ENCODE measurements at regions not wholly inside any gene's neighbourhood (a gene's known extent, or its start where the extent isn't known, plus 50 kb on each side); places are given as distances from the start of the nearest gene placed in this dataset.

GRCh38 chr2:220077488-220077887, 450.1 kb downstream of the SLC4A3 start:
- Histone ChIP-seq H3K4me1 (ENCODE audit: control insufficient read depth, insufficient read depth, low read length) (peaks cover 2% of the 10 kb centered on the region), H3K27ac (ENCODE audit: low read length) (no peak overlapping the region), H3K27me3 (ENCODE audit: control insufficient read depth, insufficient read depth) (no peaks in the 10 kb centered on the region), H3K4me3 (ENCODE audit: low read length) (no peak overlapping the region), H3K9me3 (ENCODE audit: control insufficient read depth, low read length) (no peaks in the 10 kb centered on the region)
- DNase-seq (no peak), ATAC-seq (peak; percentile 25 to 77)
- intact Hi-C loops (cut with DNase I) = no loop called here
- 36% methylated on average over 6 of the region's 6 CpGs for WGBS

GRCh38 chr2:220078439-220078838, 451.0 kb downstream of the SLC4A3 start:
- Histone ChIP-seq H3K27ac (ENCODE audit: low read length) (peak overlapping the region; percentile 30), H3K9me3 (ENCODE audit: control insufficient read depth, low read length) (no peaks in the 10 kb centered on the region), H3K4me3 (ENCODE audit: low read length) (no peak overlapping the region), H3K4me1 (ENCODE audit: control insufficient read depth, insufficient read depth, low read length) (peaks cover 2% of the 10 kb centered on the region), H3K27me3 (ENCODE audit: control insufficient read depth, insufficient read depth) (no peaks in the 10 kb centered on the region)
- 39% methylated on average over 2 of the region's 2 CpGs for WGBS
- intact Hi-C loops (cut with DNase I) = no loop called here
- DNase-seq (peak in 2 of 3 donors; percentile 54 to 55), ATAC-seq (peak; percentile 71 to 87)

GRCh38 chr2:220079595-220079994, 452.2 kb downstream of the SLC4A3 start:
- H3K4me1 ChIP-seq (ENCODE audit: control insufficient read depth, insufficient read depth, low read length) = peaks cover 2% of the 10 kb centered on the region
- H3K4me3 ChIP-seq (ENCODE audit: low read length) = no peak overlapping the region
- no peak for ATAC-seq
- no peak for DNase-seq
- H3K9me3 ChIP-seq (ENCODE audit: control insufficient read depth, low read length) = no peaks in the 10 kb centered on the region
- intact Hi-C loops (cut with DNase I) = no loop called here
- no peak overlapping the region for H3K27ac ChIP-seq (ENCODE audit: low read length)
- H3K27me3 ChIP-seq (ENCODE audit: control insufficient read depth, insufficient read depth) = no peaks in the 10 kb centered on the region
- WGBS = 85% methylated on average over 1 of the region's 1 CpG

GRCh38 chr2:220081171-220081570, 453.7 kb downstream of the SLC4A3 start:
- intact Hi-C loops (cut with DNase I) = no loop called here
- WGBS = 92% methylated on average over 4 of the region's 4 CpGs
- no peak overlapping the region for H3K27ac ChIP-seq (ENCODE audit: low read length)
- peaks cover 2% of the 10 kb centered on the region for H3K4me1 ChIP-seq (ENCODE audit: control insufficient read depth, insufficient read depth, low read length)
- H3K27me3 ChIP-seq (ENCODE audit: control insufficient read depth, insufficient read depth) = no peaks in the 10 kb centered on the region
- no peak for DNase-seq
- ATAC-seq = no peak
- H3K4me3 ChIP-seq (ENCODE audit: low read length) = no peak overlapping the region
- H3K9me3 ChIP-seq (ENCODE audit: control insufficient read depth, low read length) = no peaks in the 10 kb centered on the region

GRCh38 chr2:220090050-220090449, 462.6 kb downstream of the SLC4A3 start:
- Histone ChIP-seq H3K4me1 (ENCODE audit: control insufficient read depth, insufficient read depth, low read length) (no peaks in the 10 kb centered on the region), H3K27me3 (ENCODE audit: control insufficient read depth, insufficient read depth) (no peaks in the 10 kb centered on the region), H3K27ac (ENCODE audit: low read length) (no peak overlapping the region), H3K9me3 (ENCODE audit: control insufficient read depth, low read length) (no peaks in the 10 kb centered on the region), H3K4me3 (ENCODE audit: low read length) (no peak overlapping the region)
- intact Hi-C loops (cut with DNase I) = no loop called here
- WGBS = 42% methylated on average over 3 of the region's 3 CpGs
- no peak for DNase-seq
- ATAC-seq = no peak

GRCh38 chr2:220096406-220096805, 469.0 kb downstream of the SLC4A3 start:
- Histone ChIP-seq H3K27ac (ENCODE audit: low read length) (no peak overlapping the region), H3K4me1 (ENCODE audit: control insufficient read depth, insufficient read depth, low read length) (no peaks in the 10 kb centered on the region), H3K27me3 (ENCODE audit: control insufficient read depth, insufficient read depth) (no peaks in the 10 kb centered on the region), H3K9me3 (ENCODE audit: control insufficient read depth, low read length) (no peaks in the 10 kb centered on the region), H3K4me3 (ENCODE audit: low read length) (no peak overlapping the region)
- DNase-seq = no peak
- 42% methylated on average over 2 of the region's 2 CpGs for WGBS
- ATAC-seq = no peak
- intact Hi-C loops (cut with DNase I) = no loop called here

GRCh38 chr2:220101980-220102379, 474.6 kb downstream of the SLC4A3 start:
- WGBS = 49% methylated on average over 6 of the region's 6 CpGs
- H3K27me3 ChIP-seq (ENCODE audit: control insufficient read depth, insufficient read depth) = no peaks in the 10 kb centered on the region
- H3K4me3 ChIP-seq (ENCODE audit: low read length) = no peak overlapping the region

GRCh38 chr2:220103596-220103995, 476.2 kb downstream of the SLC4A3 start:
- no peaks in the 10 kb centered on the region for H3K9me3 ChIP-seq (ENCODE audit: control insufficient read depth, low read length)
- H3K4me1 ChIP-seq (ENCODE audit: control insufficient read depth, insufficient read depth, low read length) = no peaks in the 10 kb centered on the region
- DNase-seq = no peak
- intact Hi-C loops (cut with DNase I) = no loop called here
- H3K4me3 ChIP-seq (ENCODE audit: low read length) = no peak overlapping the region
- H3K27ac ChIP-seq (ENCODE audit: low read length) = no peak overlapping the region
- no peak for ATAC-seq
- 86% methylated on average over 2 of the region's 2 CpGs for WGBS
- no peaks in the 10 kb centered on the region for H3K27me3 ChIP-seq (ENCODE audit: control insufficient read depth, insufficient read depth)

More at GRCh38 chr2:220101980-220102379, 474.6 kb downstream of the SLC4A3 start:
- Histone ChIP-seq H3K9me3 (ENCODE audit: control insufficient read depth, low read length) (no peaks in the 10 kb centered on the region), H3K27ac (ENCODE audit: low read length) (no peak overlapping the region), H3K4me1 (ENCODE audit: control insufficient read depth, insufficient read depth, low read length) (no peaks in the 10 kb centered on the region)
- ATAC-seq (no peak), DNase-seq (no peak)
- intact Hi-C loops (cut with DNase I) = no loop called here

- intact Hi-C loops (cut with DNase I) = no loop called here
- WGBS = 36% methylated on average over 7 of the region's 7 CpGs
- peak; percentile 22 to 74 (median 62) for DNase-seq
Measured at GRCh38 chr2:220104871-220105351, 477.5 kb downstream of the SLC4A3 start.

GRCh38 chr2:220106065-220106464, 478.6 kb downstream of the SLC4A3 start:
- no peak overlapping the region for H3K27ac ChIP-seq (ENCODE audit: low read length)
- DNase-seq = no peak
- no peaks in the 10 kb centered on the region for H3K4me1 ChIP-seq (ENCODE audit: control insufficient read depth, insufficient read depth, low read length)
- intact Hi-C loops (cut with DNase I) = no loop called here
- 68% methylated on average over 2 of the region's 2 CpGs for WGBS
- H3K9me3 ChIP-seq (ENCODE audit: control insufficient read depth, low read length) = no peaks in the 10 kb centered on the region
- no peak overlapping the region for H3K4me3 ChIP-seq (ENCODE audit: low read length)
- no peaks in the 10 kb centered on the region for H3K27me3 ChIP-seq (ENCODE audit: control insufficient read depth, insufficient read depth)
- no peak for ATAC-seq

More at GRCh38 chr2:220104871-220105351, 477.5 kb downstream of the SLC4A3 start:
- Histone ChIP-seq H3K27me3 (ENCODE audit: control insufficient read depth, insufficient read depth) (no peaks in the 10 kb centered on the region), H3K9me3 (ENCODE audit: control insufficient read depth, low read length) (no peaks in the 10 kb centered on the region), H3K4me3 (ENCODE audit: low read length) (no peak overlapping the region), H3K4me1 (ENCODE audit: control insufficient read depth, insufficient read depth, low read length) (no peaks in the 10 kb centered on the region), H3K27ac (ENCODE audit: low read length) (no peak overlapping the region)
- ATAC-seq = peak; percentile 89

GRCh38 chr2:220107380-220107791, 480.0 kb downstream of the SLC4A3 start:
- intact Hi-C loops (cut with DNase I) = no loop called here
- H3K4me1 ChIP-seq (ENCODE audit: control insufficient read depth, insufficient read depth, low read length) = no peaks in the 10 kb centered on the region
- DNase-seq = no peak

GRCh38 chr2:220114443-220114842, 487.0 kb downstream of the SLC4A3 start:
- Histone ChIP-seq H3K4me3 (ENCODE audit: low read length) (no peak overlapping the region), H3K27me3 (ENCODE audit: control insufficient read depth, insufficient read depth) (no peaks in the 10 kb centered on the region), H3K9me3 (ENCODE audit: control insufficient read depth, low read length) (no peaks in the 10 kb centered on the region), H3K27ac (ENCODE audit: low read length) (no peak overlapping the region), H3K4me1 (ENCODE audit: control insufficient read depth, insufficient read depth, low read length) (no peaks in the 10 kb centered on the region)
- WGBS = 95% methylated on average over 1 of the region's 1 CpG
- ATAC-seq (no peak), DNase-seq (no peak)
- intact Hi-C loops (cut with DNase I) = no loop called here

More at GRCh38 chr2:220107380-220107791, 480.0 kb downstream of the SLC4A3 start:
- no peak overlapping the region for H3K27ac ChIP-seq (ENCODE audit: low read length)
- H3K4me3 ChIP-seq (ENCODE audit: low read length) = no peak overlapping the region
- H3K27me3 ChIP-seq (ENCODE audit: control insufficient read depth, insufficient read depth) = no peaks in the 10 kb centered on the region
- no peak for ATAC-seq
- 61% methylated on average over 4 of the region's 4 CpGs for WGBS
- no peaks in the 10 kb centered on the region for H3K9me3 ChIP-seq (ENCODE audit: control insufficient read depth, low read length)
